ENCODE measurements at regions not wholly inside any gene's neighbourhood (a gene's known extent, or its start where the extent isn't known, plus 50 kb on each side); places are given as distances from the start of the nearest gene placed in this dataset.

- no peak for TF ChIP-seq CTCF (conservative IDR thresholded peaks at IDR 0.05; ENCODE audit: low read depth, low read length)
- no peak for TF ChIP-seq EZH2 (IDR thresholded peaks at IDR 0.05; ENCODE audit: borderline replicate concordance, low read depth, low read length, poor library complexity, severe bottlenecking)
Observed at GRCh38 chr11:44376423-44376822, 66.5 kb upstream of the ALX4 start.
